ENCODE measurements at regions not wholly inside any gene's neighbourhood (a gene's known extent, or its start where the extent isn't known, plus 50 kb on each side); places are given as distances from the start of the nearest gene placed in this dataset.

GRCh38 chr12:111108726-111109125, 188.3 kb upstream of the MYL2 start:
- no peak overlapping the region for H2AFZ ChIP-seq
- TF ChIP-seq ETS1 (IDR thresholded peaks at IDR 0.05) (no peak), CTCF (conservative IDR thresholded peaks at IDR 0.05; ENCODE audit: low read depth in 2 of 2) (no peak), EZH2phosphoT487 (IDR thresholded peaks at IDR 0.05; ENCODE audit: unreplicated experiment) (no peak), STAT1 (IDR thresholded peaks at IDR 0.05; ENCODE audit: unreplicated experiment) (no peak), JUNB (IDR thresholded peaks at IDR 0.05; ENCODE audit: unreplicated experiment) (no peak), EZH2 (IDR thresholded peaks at IDR 0.05; ENCODE audit: low read depth, unreplicated experiment) (no peak), NANOG (IDR thresholded peaks at IDR 0.05; ENCODE audit: borderline replicate concordance) (no peak), ZNF462 (CRISPR knock-in tag; IDR thresholded peaks at IDR 0.05) (no peak), ZNF114 (CRISPR knock-in tag; IDR thresholded peaks at IDR 0.05) (no peak), ZNF331 (CRISPR knock-in tag; IDR thresholded peaks at IDR 0.05; ENCODE audit: low read depth) (no peak), REST (IDR thresholded peaks at IDR 0.05; ENCODE audit: unreplicated experiment) (no peak), POLR2AphosphoS5 (IDR thresholded peaks at IDR 0.05; ENCODE audit: low read depth) (no peak), CREB1 (CRISPR knock-in tag; IDR thresholded peaks at IDR 0.05; ENCODE audit: low read depth) (no peak)
- H3K79me2 ChIP-seq (replicated peaks; ENCODE audit: insufficient read depth): no peaks in the 10 kb centered on the region; the same call in 1 of the 2 replicates
- H3K27me3 Mint-ChIP-seq (ENCODE audit: insufficient read depth, low read depth, poor library complexity): peaks cover 3% of the 10 kb centered on the region
- H3K4me3 Mint-ChIP-seq: no peak overlapping the region
- no peaks in the 10 kb centered on the region for H3K36me3 ChIP-seq (ENCODE audit: insufficient read depth)
- no peak overlapping the region for H3K4me2 ChIP-seq
- H3K27me3 ChIP-seq (ENCODE audit: insufficient read depth): no peaks in the 10 kb centered on the region
- H3F3A ChIP-seq (replicated peaks; ENCODE audit: low read depth): no peaks in the 10 kb centered on the region
- no peak overlapping the region for H3K4me3 ChIP-seq
- no peaks in the 10 kb centered on the region for H3K9me2 ChIP-seq (ENCODE audit: insufficient read depth)
- no peak overlapping the region for H3K27ac ChIP-seq (ENCODE audit: low read depth)
- peaks cover 5% of the 10 kb centered on the region; the same call in 2 of the 3 replicates for H3K36me3 Mint-ChIP-seq (ENCODE audit: low read depth)
- no peak overlapping the region for H3K27ac Mint-ChIP-seq
- no peaks in the 10 kb centered on the region; the same call in 2 of the 3 replicates for H3K9me3 Mint-ChIP-seq
- peaks cover 20% of the 10 kb centered on the region for H3K4me1 Mint-ChIP-seq
- no peak for ATAC-seq
- H3K4me1 ChIP-seq (ENCODE audit: insufficient read depth): peaks cover 12% of the 10 kb centered on the region; the same call in 1 of the 2 replicates
- no peak for DNase-seq (ENCODE audit: low spot score)
- H4K20me1 ChIP-seq (replicated peaks; ENCODE audit: insufficient read depth): no peaks in the 10 kb centered on the region; the same call in 1 of the 2 replicates
